22Rv1 (cell line): ENCODE measurements at regions not wholly inside any gene's neighbourhood (a gene's known extent, or its start where the extent isn't known, plus 50 kb on each side); places are given as distances from the start of the nearest gene placed in this dataset.

Experiments used
- ZFX ChIP-seq: fragments of 450-650 bp; IDR thresholded peaks from 2 replicates; pipeline ENCODE4 v1.6.1; 2017; ENCODE audit warnings: antibody characterized with exemption, borderline replicate concordance
- TF ChIP-seq, protein P1 (sequence below): fragments of 450-650 bp; IDR thresholded peaks from 2 replicates; pipeline ENCODE4 v1.5.1; 2017; ENCODE audit warnings: mild to moderate bottlenecking

DNA sequence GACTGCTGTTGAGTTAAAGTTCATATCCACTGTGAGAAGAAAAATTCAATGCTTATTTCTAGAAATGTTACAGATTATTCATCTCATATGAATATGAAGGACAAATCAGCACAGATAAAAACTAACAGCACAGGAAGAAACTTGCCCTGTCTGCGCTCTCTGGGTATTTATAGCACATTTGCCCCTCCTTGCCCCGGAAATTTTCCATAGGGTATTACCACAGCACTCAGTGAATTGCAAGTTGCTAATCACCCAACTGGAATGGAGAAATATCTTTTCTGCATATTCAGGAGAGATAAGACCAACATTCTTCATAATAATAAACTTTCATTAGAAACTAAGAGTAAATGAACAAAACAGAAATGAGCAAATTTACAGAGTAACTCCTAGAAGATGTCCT, 318.0 kb upstream of the KLF12 start:
- TF ChIP-seq, protein P1, sequence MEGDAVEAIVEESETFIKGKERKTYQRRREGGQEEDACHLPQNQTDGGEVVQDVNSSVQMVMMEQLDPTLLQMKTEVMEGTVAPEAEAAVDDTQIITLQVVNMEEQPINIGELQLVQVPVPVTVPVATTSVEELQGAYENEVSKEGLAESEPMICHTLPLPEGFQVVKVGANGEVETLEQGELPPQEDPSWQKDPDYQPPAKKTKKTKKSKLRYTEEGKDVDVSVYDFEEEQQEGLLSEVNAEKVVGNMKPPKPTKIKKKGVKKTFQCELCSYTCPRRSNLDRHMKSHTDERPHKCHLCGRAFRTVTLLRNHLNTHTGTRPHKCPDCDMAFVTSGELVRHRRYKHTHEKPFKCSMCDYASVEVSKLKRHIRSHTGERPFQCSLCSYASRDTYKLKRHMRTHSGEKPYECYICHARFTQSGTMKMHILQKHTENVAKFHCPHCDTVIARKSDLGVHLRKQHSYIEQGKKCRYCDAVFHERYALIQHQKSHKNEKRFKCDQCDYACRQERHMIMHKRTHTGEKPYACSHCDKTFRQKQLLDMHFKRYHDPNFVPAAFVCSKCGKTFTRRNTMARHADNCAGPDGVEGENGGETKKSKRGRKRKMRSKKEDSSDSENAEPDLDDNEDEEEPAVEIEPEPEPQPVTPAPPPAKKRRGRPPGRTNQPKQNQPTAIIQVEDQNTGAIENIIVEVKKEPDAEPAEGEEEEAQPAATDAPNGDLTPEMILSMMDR, result no peak
- TF ChIP-seq ZFX, result no peak
